Activated CD4-positive, alpha-beta T cell treated with anti-CD3 and anti-CD28 coated beads, Interleukin-2, amount 10 ng/mL, durations not matched to agents 7 days and 5 days (primary cell): ENCODE measurements at regions not wholly inside any gene's neighbourhood (a gene's known extent, or its start where the extent isn't known, plus 50 kb on each side); places are given as distances from the start of the nearest gene placed in this dataset.
"Not testable (repeated sequence)": the region's sequence is repeated elsewhere in the genome, so short reads cannot be mapped to it uniquely, and the experiment has no call there.

Experiments
- CTCF ChIA-PET: fragments of 350-600 bp; sonication (Branson Sonifier 250); formaldehyde crosslinking; loops from one replicate; lab custom pipeline; 2021; ENCODE audit warnings: antibody characterized with exemption; lab: Charles Lee
- POLR2A ChIA-PET: fragments of 350-600 bp; sonication (Branson Sonifier 250); formaldehyde crosslinking; loops from one replicate; lab custom pipeline; 2021; ENCODE audit warnings: antibody characterized with exemption; lab: Charles Lee
- DNase-seq: peaks from one replicate; pipeline ENCODE4 v3.0.0-alpha.2; 2020
- H3K27ac Mint-ChIP-seq: one replicate; pipeline ENCODE4 v1.8.0; 2021; ENCODE audit warnings: mild to moderate bottlenecking, moderate library complexity, mixed read lengths
- H3K27me3 Mint-ChIP-seq: one replicate; pipeline ENCODE4 v1.8.0; 2021; ENCODE audit warnings: mixed read lengths
- H3K36me3 Mint-ChIP-seq: one replicate; pipeline ENCODE4 v1.8.0; 2021; ENCODE audit warnings: low read depth, mixed read lengths
- H3K4me1 Mint-ChIP-seq: one replicate; pipeline ENCODE4 v1.8.0; 2021; ENCODE audit warnings: mixed read lengths
- H3K4me3 Mint-ChIP-seq: one replicate; pipeline ENCODE4 v1.8.0; 2021; ENCODE audit warnings: mild to moderate bottlenecking, moderate library complexity, mixed read lengths
- H3K9me3 Mint-ChIP-seq: one replicate; pipeline ENCODE4 v1.8.0; 2021; ENCODE audit warnings: mixed read lengths

DNA sequence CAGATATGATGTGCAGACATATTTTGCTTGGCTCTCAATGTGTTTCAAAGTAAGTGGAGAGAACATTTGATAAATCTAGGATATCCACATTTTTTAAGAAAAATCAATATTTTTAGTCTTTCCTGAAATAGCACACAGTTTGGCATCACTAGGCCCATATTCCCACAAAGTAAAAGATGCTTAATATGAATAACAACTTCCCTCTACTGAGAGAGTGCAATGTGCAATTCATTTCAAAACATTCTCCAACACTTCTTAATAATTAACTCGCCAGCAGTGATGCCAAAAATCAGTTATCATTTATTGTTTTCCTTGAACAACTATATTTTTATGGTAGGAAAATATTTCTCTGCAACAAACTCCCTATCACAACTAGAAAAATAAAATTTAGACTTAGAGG is 800.2 kb upstream of the MBL2 start:
- no peak for DNase-seq
- CTCF ChIA-PET: no interaction called here
- Mint-ChIP-seq H3K36me3 (no peaks in the 10 kb centered on the region), H3K4me1 (no peaks in the 10 kb centered on the region), H3K27me3 (no peaks in the 10 kb centered on the region), H3K9me3 (no peaks in the 10 kb centered on the region), H3K27ac (no peak overlapping the region), H3K4me3 (no peak overlapping the region)
- POLR2A ChIA-PET: no interaction called here

DNA sequence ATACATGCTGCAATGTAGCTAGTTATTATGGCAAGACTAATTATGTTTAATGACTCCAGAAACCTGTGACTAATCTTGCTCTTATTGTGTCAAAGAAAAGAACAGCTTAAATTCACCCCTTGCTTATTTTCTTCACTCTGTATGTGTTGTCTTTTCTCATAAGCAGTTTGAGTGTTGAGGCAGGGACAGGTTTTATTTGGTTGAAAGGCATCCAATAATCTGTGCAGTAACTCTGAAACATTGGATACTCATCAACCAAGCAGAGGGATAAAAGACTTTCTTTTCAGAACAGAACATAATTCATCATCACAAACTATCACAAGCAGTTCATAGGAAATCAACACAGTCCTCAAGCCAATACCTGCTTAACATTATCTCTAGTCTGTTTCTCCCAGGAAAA is 797.6 kb upstream of the MBL2 start:
- POLR2A ChIA-PET: no interaction called here
- CTCF ChIA-PET: no interaction called here
- no peak overlapping the region for H3K27ac Mint-ChIP-seq
- H3K4me1 Mint-ChIP-seq: no peaks in the 10 kb centered on the region
- H3K27me3 Mint-ChIP-seq: no peaks in the 10 kb centered on the region
- H3K4me3 Mint-ChIP-seq: no peak overlapping the region
- no peaks in the 10 kb centered on the region for H3K36me3 Mint-ChIP-seq
- no peak for DNase-seq
- H3K9me3 Mint-ChIP-seq: peaks cover under 1% of the 10 kb centered on the region

DNA sequence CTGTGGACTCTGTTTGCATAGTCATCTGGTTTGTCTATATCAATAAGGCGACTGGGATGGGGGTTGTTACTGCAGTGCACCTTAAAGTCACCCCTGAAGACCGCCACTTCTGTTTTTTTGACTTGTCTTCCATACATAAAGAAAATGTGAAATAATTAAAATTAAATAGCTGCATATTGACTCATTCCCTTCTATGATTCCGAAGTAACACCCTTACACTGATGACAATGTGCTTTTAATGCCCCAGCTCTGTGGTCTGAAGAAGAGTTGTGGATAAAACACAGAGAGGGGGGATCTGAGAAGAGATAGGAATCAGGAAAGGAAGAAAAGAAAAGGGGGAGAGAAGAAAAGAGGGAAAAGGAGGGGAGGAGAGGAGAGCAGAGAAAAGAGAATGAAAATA is 796.9 kb upstream of the MBL2 start:
- H3K27me3 Mint-ChIP-seq: no peaks in the 10 kb centered on the region
- DNase-seq: no peak

DNA sequence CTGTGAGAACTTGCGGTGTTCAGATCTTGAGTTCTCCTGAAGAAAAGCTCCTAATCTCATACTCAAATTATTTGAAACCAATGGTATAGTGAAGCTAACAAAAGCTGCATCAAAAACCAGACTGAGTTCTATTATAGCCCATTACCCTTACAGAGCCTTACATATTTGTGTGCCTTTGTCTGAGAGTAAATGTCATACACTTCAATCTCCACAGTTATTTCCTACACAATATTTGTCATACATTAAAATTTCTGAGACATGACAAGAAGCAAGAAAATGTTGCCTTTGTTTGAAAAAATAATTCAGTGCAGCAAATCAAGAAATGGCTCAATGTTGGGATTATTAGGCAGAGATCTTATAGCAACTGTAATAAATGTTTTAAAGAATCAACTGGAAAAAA is 776.1 kb upstream of the MBL2 start:
- CTCF ChIA-PET: no interaction called here
- Mint-ChIP-seq H3K9me3 (peaks cover 4% of the 10 kb centered on the region), H3K27ac (no peak overlapping the region), H3K36me3 (no peaks in the 10 kb centered on the region), H3K27me3 (no peaks in the 10 kb centered on the region), H3K4me1 (no peaks in the 10 kb centered on the region), H3K4me3 (no peak overlapping the region)
- POLR2A ChIA-PET: no interaction called here
- no peak for DNase-seq

More for the DNA sequence above, 796.9 kb upstream of the MBL2 start:
- Mint-ChIP-seq H3K36me3 (no peaks in the 10 kb centered on the region), H3K4me3 (no peak overlapping the region), H3K4me1 (no peaks in the 10 kb centered on the region), H3K27ac (no peak overlapping the region), H3K9me3 (peaks cover 3% of the 10 kb centered on the region)
- ChIA-PET CTCF (no interaction called here), POLR2A (interaction anchor here (0.6 kb wide), 1 partner anchor 971 kb away, joined by 3 read pairs; no protein-coding TSS in a partner anchor)

DNA sequence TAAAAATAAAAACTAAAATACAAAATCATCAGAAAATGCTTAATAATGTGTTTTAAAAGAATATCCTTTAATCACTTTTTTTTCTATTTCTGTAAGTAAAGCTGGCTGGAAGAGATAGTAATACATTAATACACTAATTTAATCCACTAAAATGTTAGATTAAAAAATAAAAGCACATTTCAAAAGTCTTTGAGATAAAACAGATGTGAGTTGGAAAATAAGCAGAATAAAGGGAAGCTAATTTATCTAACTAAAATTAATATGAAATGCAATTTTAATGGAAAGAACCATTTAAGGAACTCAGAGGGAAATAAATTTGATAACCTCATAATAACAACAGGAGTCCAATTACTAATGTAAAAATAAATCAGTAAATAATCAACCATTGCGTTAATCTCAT is 774.8 kb upstream of the MBL2 start:
- Mint-ChIP-seq H3K27ac (no peak overlapping the region), H3K9me3 (peaks cover 4% of the 10 kb centered on the region), H3K4me1 (no peaks in the 10 kb centered on the region), H3K36me3 (no peaks in the 10 kb centered on the region), H3K27me3 (no peaks in the 10 kb centered on the region), H3K4me3 (no peak overlapping the region)
- CTCF ChIA-PET: no interaction called here
- no peak for DNase-seq
- POLR2A ChIA-PET: no interaction called here

DNA sequence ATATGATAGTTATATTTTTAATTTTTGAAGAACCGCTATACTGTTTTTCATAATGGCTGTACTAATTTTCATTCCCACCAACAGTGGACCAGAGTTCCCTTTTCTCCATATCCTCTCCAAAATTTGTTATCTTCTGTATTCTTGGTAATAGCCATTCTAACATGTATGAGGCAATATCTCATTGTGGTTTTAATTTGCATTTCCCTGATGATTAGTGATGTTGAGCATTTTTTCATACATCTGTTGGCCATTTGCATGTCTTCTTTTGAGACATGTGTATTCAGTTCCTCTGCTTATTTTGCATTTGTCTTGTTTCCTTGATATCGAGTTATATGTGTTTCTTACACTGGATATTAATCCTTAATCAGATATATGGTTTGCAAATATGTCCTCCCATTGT is 770.8 kb upstream of the MBL2 start:
- Mint-ChIP-seq H3K27me3 (no peaks in the 10 kb centered on the region), H3K9me3 (peaks cover 4% of the 10 kb centered on the region), H3K36me3 (no peaks in the 10 kb centered on the region), H3K27ac (no peak overlapping the region), H3K4me1 (no peaks in the 10 kb centered on the region), H3K4me3 (no peak overlapping the region)
- CTCF ChIA-PET: no interaction called here
- POLR2A ChIA-PET: no interaction called here
- DNase-seq: no peak

DNA sequence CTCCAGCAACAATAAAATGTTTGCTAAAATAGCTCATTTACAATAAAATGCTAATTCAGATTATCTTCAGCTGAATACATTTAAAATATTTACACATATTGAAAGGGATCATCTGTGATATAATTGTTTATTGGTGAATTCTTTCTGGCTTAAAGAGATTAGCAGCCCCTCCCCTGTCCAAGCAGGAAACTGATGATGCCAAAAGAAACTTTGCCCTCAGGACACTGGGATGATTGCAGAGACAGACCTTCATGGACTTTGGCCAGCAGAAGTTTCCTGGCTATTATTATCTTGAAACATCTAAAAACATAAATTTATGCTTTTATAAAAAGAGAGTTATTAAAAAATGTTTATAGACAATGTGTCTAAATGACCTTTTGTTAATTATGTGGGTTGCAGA is 764.9 kb upstream of the MBL2 start:
- CTCF ChIA-PET: no interaction called here
- DNase-seq: no peak
- no peak overlapping the region for H3K27ac Mint-ChIP-seq
- no peaks in the 10 kb centered on the region for H3K36me3 Mint-ChIP-seq
- no peaks in the 10 kb centered on the region for H3K4me1 Mint-ChIP-seq
- H3K27me3 Mint-ChIP-seq: no peaks in the 10 kb centered on the region
- H3K4me3 Mint-ChIP-seq: no peak overlapping the region
- POLR2A ChIA-PET: no interaction called here
- peaks cover 2% of the 10 kb centered on the region for H3K9me3 Mint-ChIP-seq

DNA sequence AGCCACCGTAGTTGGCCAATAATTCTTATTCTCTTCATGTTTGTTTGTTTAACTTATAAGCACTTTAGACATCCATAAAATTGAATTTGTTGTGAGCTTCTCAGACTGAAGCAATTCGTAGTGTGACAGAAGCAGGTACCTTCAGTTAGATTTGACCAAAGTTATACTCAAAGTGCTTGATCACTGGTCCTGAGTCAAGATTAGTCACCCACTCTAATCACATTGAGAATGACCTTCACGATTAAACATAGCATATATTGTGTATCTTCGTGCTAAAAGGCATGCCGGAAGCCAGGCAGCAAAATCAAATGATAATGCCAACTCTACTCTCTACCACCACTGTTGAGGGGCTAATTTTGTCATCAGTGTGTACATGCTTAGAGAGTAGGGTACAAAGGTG is 763.7 kb upstream of the MBL2 start:
- Mint-ChIP-seq H3K4me3 (no peak overlapping the region), H3K36me3 (no peaks in the 10 kb centered on the region), H3K9me3 (peaks cover 2% of the 10 kb centered on the region), H3K4me1 (no peaks in the 10 kb centered on the region), H3K27ac (no peak overlapping the region), H3K27me3 (no peaks in the 10 kb centered on the region)
- DNase-seq: no peak
- POLR2A ChIA-PET: no interaction called here
- CTCF ChIA-PET: no interaction called here

DNA sequence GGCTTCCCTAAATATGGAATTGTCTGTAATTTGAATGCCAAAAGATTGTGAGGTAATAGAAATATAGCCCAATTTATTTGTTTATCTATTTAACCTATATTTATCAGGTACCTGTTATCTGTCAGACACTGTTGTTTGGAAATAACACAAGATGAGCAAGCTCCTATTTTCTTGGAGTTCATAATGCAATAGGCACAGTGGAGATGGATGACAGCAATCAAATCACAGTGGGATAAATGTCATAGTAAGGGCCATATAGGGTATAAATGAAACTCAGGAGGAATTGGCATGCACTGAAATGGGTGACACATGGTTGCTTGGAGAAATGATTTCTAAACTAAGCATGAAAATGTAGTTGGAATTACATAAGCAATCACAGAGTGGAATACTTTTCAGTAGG is 761.8 kb upstream of the MBL2 start:
- Mint-ChIP-seq H3K27ac (no peak overlapping the region), H3K4me3 (no peak overlapping the region), H3K36me3 (no peaks in the 10 kb centered on the region), H3K9me3 (peaks cover 2% of the 10 kb centered on the region), H3K27me3 (no peaks in the 10 kb centered on the region), H3K4me1 (no peaks in the 10 kb centered on the region)
- no peak for DNase-seq
- ChIA-PET POLR2A (no interaction called here), CTCF (no interaction called here)

DNA sequence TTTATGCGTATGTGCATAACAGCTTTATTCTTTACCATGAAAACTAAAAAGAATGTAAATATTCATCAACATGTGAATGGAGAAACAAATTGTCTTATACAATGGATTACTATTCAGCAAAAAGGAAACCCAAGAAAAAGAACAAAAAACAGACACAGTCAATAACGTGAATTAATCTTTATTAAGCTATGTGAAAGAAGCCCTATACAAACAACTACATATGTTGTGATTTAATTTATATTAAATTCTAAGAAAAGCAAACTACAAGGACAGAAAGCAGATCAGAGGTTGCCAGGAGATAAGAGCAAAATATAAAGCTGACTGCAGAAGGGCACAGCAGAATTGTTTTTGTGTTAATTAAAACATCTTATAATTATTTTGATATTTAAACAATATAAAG is 756.4 kb upstream of the MBL2 start:
- DNase-seq: no peak
- Mint-ChIP-seq H3K9me3 (peaks cover 2% of the 10 kb centered on the region), H3K27ac (no peak overlapping the region), H3K36me3 (no peaks in the 10 kb centered on the region), H3K4me3 (no peak overlapping the region), H3K27me3 (no peaks in the 10 kb centered on the region), H3K4me1 (no peaks in the 10 kb centered on the region)
- CTCF ChIA-PET: no interaction called here
- POLR2A ChIA-PET: no interaction called here

DNA sequence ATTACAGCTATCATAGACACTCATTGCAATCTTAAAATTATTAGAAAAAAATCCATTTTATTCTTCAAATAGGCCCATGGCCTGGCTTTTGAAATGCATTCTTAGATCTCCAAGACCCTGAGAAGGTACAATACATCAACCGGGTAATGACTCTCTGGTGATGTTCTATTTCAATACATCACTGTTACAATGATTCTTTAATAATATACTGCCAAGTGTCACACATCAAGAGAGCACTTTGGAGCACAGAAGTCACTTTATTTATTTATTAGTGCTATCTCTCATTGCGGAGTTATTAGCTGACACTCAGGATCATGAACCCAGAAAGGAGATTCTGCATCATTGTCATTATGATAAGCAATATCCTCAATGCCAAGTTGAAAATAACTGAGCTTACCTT is 748.5 kb upstream of the MBL2 start:
- Mint-ChIP-seq H3K4me3 (no peak overlapping the region), H3K4me1 (no peaks in the 10 kb centered on the region), H3K9me3 (peaks cover 3% of the 10 kb centered on the region), H3K27ac (no peak overlapping the region), H3K36me3 (no peaks in the 10 kb centered on the region), H3K27me3 (no peaks in the 10 kb centered on the region)
- DNase-seq: no peak
- POLR2A ChIA-PET: no interaction called here
- CTCF ChIA-PET: no interaction called here

DNA sequence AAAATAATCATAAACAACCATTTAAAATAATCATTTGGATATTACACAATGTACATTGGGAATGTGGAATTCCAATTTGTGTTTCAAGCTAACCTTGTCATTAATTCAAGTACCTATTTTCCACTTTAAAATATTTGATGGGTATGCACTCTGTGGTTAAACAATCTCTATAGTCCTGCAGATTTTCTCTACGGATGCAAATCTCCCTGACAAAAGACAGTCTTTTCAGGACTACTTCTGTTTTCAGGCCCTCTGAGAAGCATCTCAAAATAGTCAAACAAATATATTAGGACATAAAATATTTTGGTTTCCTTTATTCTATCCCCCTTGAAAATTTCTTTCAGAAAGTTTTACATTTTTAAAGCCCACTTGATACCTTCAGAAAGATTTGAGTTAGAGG is 735.6 kb upstream of the MBL2 start:
- H3K4me1 Mint-ChIP-seq: no peaks in the 10 kb centered on the region
- H3K4me3 Mint-ChIP-seq: no peak overlapping the region
- POLR2A ChIA-PET: no interaction called here
- no peaks in the 10 kb centered on the region for H3K36me3 Mint-ChIP-seq
- DNase-seq: no peak
- CTCF ChIA-PET: no interaction called here
- H3K27me3 Mint-ChIP-seq: no peaks in the 10 kb centered on the region
- peaks cover 7% of the 10 kb centered on the region for H3K9me3 Mint-ChIP-seq
- H3K27ac Mint-ChIP-seq: no peak overlapping the region

DNA sequence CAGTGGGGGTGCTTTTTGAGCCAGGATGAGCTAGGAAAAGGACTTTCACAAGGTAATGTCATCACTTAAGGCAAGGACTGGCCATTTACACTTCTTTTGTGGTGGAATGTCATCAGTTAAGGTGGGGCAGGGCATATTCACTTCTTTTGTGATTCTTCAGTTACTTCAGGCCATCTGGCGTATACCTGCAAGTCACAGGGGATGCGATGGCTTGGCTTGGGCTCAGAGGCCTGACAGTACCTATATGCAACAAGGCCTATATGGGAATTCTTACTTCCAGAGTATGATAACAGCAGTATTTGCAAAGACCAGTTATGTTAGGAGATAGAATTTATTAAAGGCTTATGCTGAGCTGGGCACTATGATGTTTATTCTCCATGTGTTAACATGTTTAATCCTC is 731.9 kb upstream of the MBL2 start:
- POLR2A ChIA-PET, H3K36me3 Mint-ChIP-seq, DNase-seq, H3K27ac Mint-ChIP-seq, H3K4me3 Mint-ChIP-seq, H3K27me3 Mint-ChIP-seq, H3K4me1 Mint-ChIP-seq, CTCF ChIA-PET: not testable (repeated sequence)
- H3K9me3 Mint-ChIP-seq: peaks cover 19% of the 10 kb centered on the region

DNA sequence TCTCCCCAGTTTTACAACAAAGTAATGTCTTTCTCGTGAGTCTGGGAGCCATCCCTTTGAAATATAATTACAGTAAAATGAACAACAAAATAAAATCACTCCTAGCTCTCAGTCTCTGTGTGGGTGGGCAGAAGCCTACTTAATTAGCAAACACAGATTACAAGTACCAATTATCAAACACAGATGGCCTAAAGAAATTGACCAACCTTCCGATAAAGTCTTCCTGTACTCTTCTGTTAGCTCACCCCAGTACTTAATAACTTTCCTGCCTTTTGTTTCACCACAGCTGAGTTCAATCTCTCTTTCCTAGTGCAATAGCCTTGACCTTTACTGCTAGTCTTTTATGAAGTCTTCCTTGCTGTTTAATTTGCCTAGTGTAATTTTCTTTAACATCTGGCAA is 719.2 kb upstream of the MBL2 start:
- POLR2A ChIA-PET: no interaction called here
- H3K27me3 Mint-ChIP-seq: no peaks in the 10 kb centered on the region
- no peak overlapping the region for H3K4me3 Mint-ChIP-seq
- H3K36me3 Mint-ChIP-seq: no peaks in the 10 kb centered on the region
- H3K27ac Mint-ChIP-seq: no peak overlapping the region
- DNase-seq: no peak
- no peaks in the 10 kb centered on the region for H3K4me1 Mint-ChIP-seq
- CTCF ChIA-PET: no interaction called here
- H3K9me3 Mint-ChIP-seq: peaks cover 9% of the 10 kb centered on the region
